ENCODE measurements at regions not wholly inside any gene's neighbourhood (a gene's known extent, or its start where the extent isn't known, plus 50 kb on each side); places are given as distances from the start of the nearest gene placed in this dataset.
A peak's percentile ranks its signal among the peaks of the same experiment; 100 is the strongest.
"Not testable (repeated sequence)": the region's sequence is repeated elsewhere in the genome, so short reads cannot be mapped to it uniquely, and the experiment has no call there.

DNA sequence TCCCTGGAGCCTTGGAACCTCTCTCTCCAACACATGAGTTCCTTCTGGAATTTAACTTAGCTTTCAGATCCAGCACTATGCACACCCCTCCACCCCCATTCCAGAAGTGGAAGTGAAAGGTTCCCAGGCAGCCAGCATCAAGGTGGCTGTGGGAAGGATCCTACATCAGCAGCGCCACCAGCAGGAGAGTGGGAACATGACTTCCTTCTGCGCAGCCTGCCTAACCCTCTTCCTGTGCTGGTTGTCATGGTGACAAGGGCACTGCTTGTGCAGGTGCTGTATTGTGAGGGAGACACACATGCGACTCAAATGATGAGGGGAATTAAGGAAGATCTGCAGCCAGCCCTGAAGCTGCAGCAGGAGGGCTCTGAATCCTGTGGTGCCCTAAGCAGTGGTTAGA is 904.5 kb upstream of the API5 start:
- no peaks in the 10 kb centered on the region for H3K4me1 ChIP-seq (ENCODE audit: insufficient read depth, insufficient read length)
- peak; percentile 94 for DNase-seq (ENCODE audit: low read depth, low spot score)
- H3K4me3 ChIP-seq (ENCODE audit: insufficient read length, low read depth), result no peak overlapping the region
- H3K9me3 ChIP-seq (ENCODE audit: insufficient read depth, low read length), result no peaks in the 10 kb centered on the region
- TF ChIP-seq ZNF274 (IDR thresholded peaks at IDR 0.05; ENCODE audit: low read depth, low read length), result no peak
- no peak for TF ChIP-seq SUZ12 (IDR thresholded peaks at IDR 0.05; ENCODE audit: extremely low read depth, insufficient read depth, insufficient read length)
- TF ChIP-seq YY1 (IDR thresholded peaks at IDR 0.05; ENCODE audit: insufficient read depth, insufficient read length), result no peak
- no peaks in the 10 kb centered on the region for H3K27me3 ChIP-seq (ENCODE audit: insufficient read depth, insufficient read length)
- no peaks in the 10 kb centered on the region for H3K36me3 ChIP-seq (ENCODE audit: insufficient read depth, insufficient read length, low read length)
- H3K9ac ChIP-seq (ENCODE audit: insufficient read length, low read depth), result no peak overlapping the region

- TF ChIP-seq YY1 (IDR thresholded peaks at IDR 0.05; ENCODE audit: insufficient read depth, insufficient read length) (no peak), SUZ12 (IDR thresholded peaks at IDR 0.05; ENCODE audit: extremely low read depth, insufficient read depth, insufficient read length) (no peak), ZNF274 (IDR thresholded peaks at IDR 0.05; ENCODE audit: low read depth, low read length) (no peak)
- H3K9ac ChIP-seq (ENCODE audit: insufficient read length, low read depth), result no peak overlapping the region
- H3K4me3 ChIP-seq (ENCODE audit: insufficient read length, low read depth), result no peak overlapping the region
- no peak for DNase-seq (ENCODE audit: low read depth, low spot score)
- no peaks in the 10 kb centered on the region for H3K36me3 ChIP-seq (ENCODE audit: insufficient read depth, insufficient read length, low read length)
- H3K9me3 ChIP-seq (ENCODE audit: insufficient read depth, low read length), result no peaks in the 10 kb centered on the region
- H3K27me3 ChIP-seq (ENCODE audit: insufficient read depth, insufficient read length), result no peaks in the 10 kb centered on the region
- H3K4me1 ChIP-seq (ENCODE audit: insufficient read depth, insufficient read length), result no peaks in the 10 kb centered on the region
Measured at GRCh38 chr11:42410251-42410955, 901.4 kb upstream of the API5 start.

DNA sequence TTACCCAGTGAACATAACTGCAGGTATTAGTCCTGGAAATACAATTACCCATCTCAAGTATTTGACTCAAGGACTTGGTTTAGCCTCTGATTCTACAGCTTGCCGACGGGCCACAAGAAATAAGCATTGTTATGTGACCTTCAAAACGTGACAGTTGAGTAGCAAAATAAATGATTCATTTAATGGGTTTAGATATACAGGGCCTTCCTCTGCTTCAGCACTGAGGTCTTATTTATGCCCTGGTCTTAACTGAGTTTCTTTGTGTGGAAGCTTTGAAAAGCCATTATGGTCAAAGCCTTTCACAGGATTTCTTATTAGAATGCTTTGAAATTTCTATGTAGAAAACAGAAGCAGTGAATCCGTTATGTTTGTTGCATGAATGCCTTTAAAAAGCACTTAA is 899.2 kb upstream of the API5 start:
- no peaks in the 10 kb centered on the region for H3K36me3 ChIP-seq (ENCODE audit: insufficient read depth, insufficient read length, low read length)
- no peak overlapping the region for H3K4me3 ChIP-seq (ENCODE audit: insufficient read length, low read depth)
- no peaks in the 10 kb centered on the region for H3K27me3 ChIP-seq (ENCODE audit: insufficient read depth, insufficient read length)
- H3K9me3 ChIP-seq (ENCODE audit: insufficient read depth, low read length), result no peaks in the 10 kb centered on the region
- H3K9ac ChIP-seq (ENCODE audit: insufficient read length, low read depth), result no peak overlapping the region
- TF ChIP-seq SUZ12 (IDR thresholded peaks at IDR 0.05; ENCODE audit: extremely low read depth, insufficient read depth, insufficient read length), result no peak
- no peak for TF ChIP-seq YY1 (IDR thresholded peaks at IDR 0.05; ENCODE audit: insufficient read depth, insufficient read length)
- no peak for TF ChIP-seq ZNF274 (IDR thresholded peaks at IDR 0.05; ENCODE audit: low read depth, low read length)
- no peaks in the 10 kb centered on the region for H3K4me1 ChIP-seq (ENCODE audit: insufficient read depth, insufficient read length)
- DNase-seq (ENCODE audit: low read depth, low spot score), result no peak

DNA sequence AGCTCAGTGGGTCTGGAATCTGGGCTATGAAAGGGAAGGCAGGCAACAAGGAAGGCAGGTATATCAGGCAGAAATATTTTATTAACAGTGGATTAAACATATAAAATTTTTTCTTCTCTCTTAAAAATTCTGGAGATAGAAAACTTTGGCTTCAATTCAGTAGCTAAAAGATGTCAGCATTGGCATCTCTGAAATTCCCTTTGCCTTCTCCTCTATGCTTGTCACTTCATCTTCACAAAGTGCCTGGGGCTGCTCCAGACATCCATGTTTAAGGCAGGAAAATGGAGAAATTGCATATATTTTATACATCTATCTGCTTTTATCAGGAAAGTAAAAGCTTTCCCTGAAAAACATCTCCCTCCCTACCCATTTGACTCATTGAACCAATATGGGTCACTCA is 894.1 kb upstream of the API5 start:
- Histone ChIP-seq H3K27me3 (ENCODE audit: insufficient read depth, insufficient read length) (no peaks in the 10 kb centered on the region), H3K9me3 (ENCODE audit: insufficient read depth, low read length) (no peaks in the 10 kb centered on the region), H3K4me1 (ENCODE audit: insufficient read depth, insufficient read length) (no peaks in the 10 kb centered on the region), H3K36me3 (ENCODE audit: insufficient read depth, insufficient read length, low read length) (no peaks in the 10 kb centered on the region), H3K4me3 (ENCODE audit: insufficient read length, low read depth) (no peak overlapping the region), H3K9ac (ENCODE audit: insufficient read length, low read depth) (no peak overlapping the region)
- no peak for DNase-seq (ENCODE audit: low read depth, low spot score)
- TF ChIP-seq YY1 (IDR thresholded peaks at IDR 0.05; ENCODE audit: insufficient read depth, insufficient read length), result no peak

GRCh38 chr11:42422090-42422489 is 889.7 kb upstream of the API5 start:
- H3K4me3 ChIP-seq (ENCODE audit: insufficient read length, low read depth), result no peak overlapping the region
- no peak overlapping the region for H3K9ac ChIP-seq (ENCODE audit: insufficient read length, low read depth)
- H3K4me1 ChIP-seq (ENCODE audit: insufficient read depth, insufficient read length), result no peaks in the 10 kb centered on the region
- DNase-seq (ENCODE audit: low read depth, low spot score), result no peak
- H3K36me3 ChIP-seq (ENCODE audit: insufficient read depth, insufficient read length, low read length), result no peaks in the 10 kb centered on the region
- TF ChIP-seq YY1 (IDR thresholded peaks at IDR 0.05; ENCODE audit: insufficient read depth, insufficient read length) (no peak), ZNF274 (IDR thresholded peaks at IDR 0.05; ENCODE audit: low read depth, low read length) (no peak), SUZ12 (IDR thresholded peaks at IDR 0.05; ENCODE audit: extremely low read depth, insufficient read depth, insufficient read length) (no peak)
- H3K9me3 ChIP-seq (ENCODE audit: insufficient read depth, low read length), result no peaks in the 10 kb centered on the region
- no peaks in the 10 kb centered on the region for H3K27me3 ChIP-seq (ENCODE audit: insufficient read depth, insufficient read length)

GRCh38 chr11:42434911-42435310 is 876.9 kb upstream of the API5 start:
- H3K9me3 ChIP-seq (ENCODE audit: insufficient read depth, low read length); H3K4me3 ChIP-seq (ENCODE audit: insufficient read length, low read depth); H3K9ac ChIP-seq (ENCODE audit: insufficient read length, low read depth); H3K36me3 ChIP-seq (ENCODE audit: insufficient read depth, insufficient read length, low read length); H3K4me1 ChIP-seq (ENCODE audit: insufficient read depth, insufficient read length); DNase-seq (ENCODE audit: low read depth, low spot score); H3K27me3 ChIP-seq (ENCODE audit: insufficient read depth, insufficient read length): not testable (repeated sequence)

DNA sequence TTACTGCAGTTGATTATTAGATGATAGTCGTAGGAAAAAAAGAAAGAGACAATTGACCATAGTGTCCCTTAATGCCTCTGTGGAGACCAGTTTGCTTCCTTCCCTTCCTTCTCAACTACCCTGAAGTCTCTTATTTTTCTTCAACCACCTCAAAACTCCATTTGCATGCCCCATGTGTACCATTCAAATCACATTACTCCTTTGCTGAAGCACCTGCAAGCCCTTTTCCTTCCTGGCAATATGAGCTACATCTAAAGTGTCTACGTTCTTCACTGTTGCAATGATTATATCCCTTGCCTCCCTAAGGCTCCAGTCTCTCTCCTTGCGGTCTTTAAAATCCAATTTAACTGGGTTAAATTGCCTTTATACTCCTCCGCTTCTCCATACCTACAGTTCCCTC is 867.4 kb upstream of the API5 start:
- Histone ChIP-seq H3K27me3 (ENCODE audit: insufficient read depth, insufficient read length) (no peaks in the 10 kb centered on the region), H3K9ac (ENCODE audit: insufficient read length, low read depth) (no peak overlapping the region), H3K36me3 (ENCODE audit: insufficient read depth, insufficient read length, low read length) (no peaks in the 10 kb centered on the region), H3K4me1 (ENCODE audit: insufficient read depth, insufficient read length) (no peaks in the 10 kb centered on the region), H3K9me3 (ENCODE audit: insufficient read depth, low read length) (peaks cover 10% of the 10 kb centered on the region; the same call in 1 of the 2 replicates), H3K4me3 (ENCODE audit: insufficient read length, low read depth) (no peak overlapping the region)
- TF ChIP-seq YY1 (IDR thresholded peaks at IDR 0.05; ENCODE audit: insufficient read depth, insufficient read length), result no peak
- DNase-seq (ENCODE audit: low read depth, low spot score), result no peak

All from NT2/D1 (cell line).